D721Med (cell line): ENCODE measurements at regions not wholly inside any gene's neighbourhood (a gene's known extent, or its start where the extent isn't known, plus 50 kb on each side); places are given as distances from the start of the nearest gene placed in this dataset.
A peak's percentile ranks its signal among the peaks of the same experiment; 100 is the strongest.
"Not testable (repeated sequence)": the region's sequence is repeated elsewhere in the genome, so short reads cannot be mapped to it uniquely, and the experiment has no call there.

Experiments
- DNase-seq: peaks from one replicate; pipeline ENCODE4 v3.0.0; 2011; ENCODE audit warnings: low spot score; ENCODE audit not compliant: insufficient read length
- FAIRE-seq: peaks from 2 replicates; lab custom pipeline; 2011; peaks lifted over from hg19 to GRCh38; lab: Jason Lieb, UNC
- CTCF ChIP-seq: IDR thresholded peaks from 2 replicates; pipeline ENCODE4 v1.5.1; 2012; ENCODE audit warnings: mild to moderate bottlenecking, control low read depth; ENCODE audit not compliant: insufficient read depth; ENCODE audit errors: missing control alignments

DNA sequence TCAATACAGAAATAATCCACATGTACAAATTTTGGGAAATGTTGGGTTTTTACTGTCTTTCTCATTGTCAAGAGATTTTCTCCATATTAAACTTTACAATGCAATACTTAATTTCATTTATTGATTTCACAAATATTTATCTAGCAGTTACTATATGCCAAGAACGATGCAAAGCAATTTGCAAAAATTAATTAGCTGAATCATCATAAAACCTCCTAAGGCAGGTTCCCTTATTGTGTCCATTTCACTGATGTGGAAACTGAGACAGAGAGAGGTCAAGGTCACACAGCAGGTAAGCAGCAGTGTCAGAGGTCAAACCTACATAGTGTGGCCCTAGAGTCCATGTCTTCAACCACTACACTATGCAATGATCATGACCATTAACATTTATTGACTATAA lies 286.8 kb upstream of the AUTS2 start:
- FAIRE-seq (no peak), DNase-seq (no peak)
- TF ChIP-seq CTCF = no peak

DNA sequence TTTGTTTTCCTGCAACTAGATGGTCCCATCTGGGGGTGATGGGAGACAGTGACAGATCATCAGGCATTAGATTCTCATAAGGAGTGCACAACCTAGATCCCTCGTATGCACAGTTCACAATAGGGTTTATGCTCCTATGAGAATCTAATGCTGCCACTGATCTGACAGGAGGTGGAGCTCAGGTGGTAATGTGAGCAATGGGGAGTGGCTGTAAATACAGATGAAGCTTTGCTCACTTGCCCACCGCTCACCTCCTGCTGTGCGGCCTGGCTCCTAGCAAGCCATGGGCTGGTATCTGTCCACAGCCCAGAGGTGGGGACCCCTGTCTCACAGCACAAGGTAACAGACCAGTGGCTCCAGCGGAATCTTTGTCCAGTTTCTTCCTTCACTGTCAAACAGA lies 284.4 kb upstream of the AUTS2 start:
- FAIRE-seq, DNase-seq: not testable (repeated sequence)

GRCh38 chr7:69318794-69319193 lies 279.5 kb upstream of the AUTS2 start:
- FAIRE-seq (peak; percentile 94), DNase-seq (peak; percentile 67)
- no peak for TF ChIP-seq CTCF

DNA sequence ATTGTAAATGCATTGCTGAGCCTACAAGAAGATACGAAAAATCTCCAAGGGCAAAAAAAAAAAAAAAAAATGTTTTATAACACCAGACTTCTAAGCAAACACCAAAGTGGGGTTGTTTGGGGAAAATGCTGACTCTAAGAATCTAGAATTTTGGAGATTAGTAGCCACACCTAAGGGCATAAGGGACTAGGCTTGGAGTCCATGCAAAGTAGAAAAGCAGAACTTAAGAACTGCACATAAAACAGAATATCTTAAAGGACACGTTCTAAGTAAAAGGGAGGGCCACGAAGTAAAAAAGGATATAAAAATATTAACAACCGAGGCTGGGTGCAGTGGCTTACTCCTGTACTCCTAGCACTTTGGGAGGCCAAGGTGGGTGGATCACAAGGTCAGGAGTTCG lies 269.8 kb upstream of the AUTS2 start:
- FAIRE-seq = no peak
- TF ChIP-seq CTCF = no peak

DNA sequence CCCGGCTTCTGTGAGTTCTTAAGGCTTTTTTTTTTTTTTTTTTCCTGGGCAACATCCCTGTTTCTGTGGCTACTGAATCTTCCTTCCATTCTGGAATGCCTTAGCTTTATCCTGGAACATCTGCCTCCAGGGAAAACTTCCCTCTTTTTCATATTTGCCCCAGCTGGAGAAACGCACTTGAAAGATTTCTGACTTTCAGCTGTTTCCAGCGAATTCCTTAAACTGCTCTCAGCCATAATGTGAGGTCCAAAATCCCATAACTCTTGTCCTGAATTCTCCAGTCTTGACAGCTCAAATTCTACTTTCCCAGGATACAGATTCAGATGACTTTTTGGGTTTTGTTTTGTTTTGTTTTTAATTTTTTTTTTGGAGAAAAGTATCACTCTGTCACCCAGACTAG lies 263.6 kb upstream of the AUTS2 start:
- TF ChIP-seq CTCF = no peak
- no peak for FAIRE-seq
- no peak for DNase-seq

More for the DNA sequence above, 269.8 kb upstream of the AUTS2 start:
- DNase-seq = no peak

GRCh38 chr7:69335331-69335730 lies 262.9 kb upstream of the AUTS2 start:
- TF ChIP-seq CTCF = no peak
- no peak for FAIRE-seq

GRCh38 chr7:69336976-69337375 lies 261.3 kb upstream of the AUTS2 start:
- DNase-seq (no peak), FAIRE-seq (no peak)
- TF ChIP-seq CTCF = no peak

More at GRCh38 chr7:69335331-69335730, 262.9 kb upstream of the AUTS2 start:
- DNase-seq = no peak

DNA sequence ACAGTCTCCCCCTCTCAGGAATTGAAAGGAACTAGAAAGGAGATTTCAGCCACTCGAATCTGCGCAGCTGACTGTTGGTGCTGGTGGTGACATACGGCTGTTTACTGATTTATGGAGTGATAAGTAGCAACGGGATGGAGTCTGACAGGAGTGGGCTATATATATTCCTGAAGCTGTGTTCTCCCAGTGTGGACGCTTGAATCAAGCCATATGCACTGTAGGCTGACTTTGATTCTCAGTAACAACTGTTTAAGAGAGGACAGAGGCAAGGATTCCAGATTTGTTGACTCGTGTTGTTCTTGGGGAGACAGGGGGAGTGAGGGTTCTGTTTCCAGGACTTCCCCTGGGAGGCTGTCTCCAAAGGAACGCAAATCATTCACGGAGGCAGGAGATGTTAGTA lies 260.1 kb upstream of the AUTS2 start:
- TF ChIP-seq CTCF = no peak
- DNase-seq (no peak), FAIRE-seq (no peak)
